Smooth muscle cell (in vitro differentiated cells): ENCODE measurements at regions not wholly inside any gene's neighbourhood (a gene's known extent, or its start where the extent isn't known, plus 50 kb on each side); places are given as distances from the start of the nearest gene placed in this dataset.

ENCODE experiments used
- DNase-seq: peaks from one replicate; lab custom pipeline; 2025; ENCODE audit not compliant: unreplicated experiment; lab: John Stamatoyannopoulos, UW
- H2AFZ ChIP-seq: fragments of 200-600 bp; sonication (generic); 2 replicates; pipeline ENCODE4 v1.6.0; 2016; ENCODE audit warnings: antibody characterized with exemption, low read depth, mild to moderate bottlenecking
- H3F3A ChIP-seq: fragments of 200-600 bp; sonication (generic); 2 replicates; pipeline ENCODE4 v1.6.0; 2017; ENCODE audit warnings: antibody characterized with exemption, low read depth
- H3K27ac ChIP-seq: fragments of 200-600 bp; sonication (generic); 2 replicates; pipeline ENCODE4 v1.5.1; 2016; ENCODE audit warnings: low read depth, mild to moderate bottlenecking
- H3K27me3 ChIP-seq: fragments of 200-600 bp; sonication (generic); 2 replicates; pipeline ENCODE4 v1.6.1; 2016; ENCODE audit warnings: low read depth, mild to moderate bottlenecking
- H3K36me3 ChIP-seq: fragments of 200-600 bp; sonication (generic); 2 replicates; pipeline ENCODE4 v1.5.1; 2016; ENCODE audit warnings: low read depth
- H3K4me1 ChIP-seq: fragments of 200-600 bp; sonication (generic); 2 replicates; pipeline ENCODE4 v1.5.1; 2016; ENCODE audit warnings: low read depth
- H3K4me2 ChIP-seq: fragments of 200-600 bp; sonication (generic); 2 replicates; pipeline ENCODE4 v1.6.0; 2016; ENCODE audit warnings: mild to moderate bottlenecking
- H3K4me3 ChIP-seq: fragments of 200-600 bp; sonication (generic); 2 replicates; pipeline ENCODE4 v1.5.1; 2016; ENCODE audit warnings: mild to moderate bottlenecking
- H3K79me2 ChIP-seq: fragments of 200-600 bp; sonication (generic); 2 replicates; pipeline ENCODE4 v1.6.0; 2016; ENCODE audit warnings: low read depth, mild to moderate bottlenecking
- H3K9ac ChIP-seq: fragments of 200-600 bp; sonication (generic); 2 replicates; pipeline ENCODE4 v1.6.0; 2016; ENCODE audit warnings: low read depth
- H3K9me3 ChIP-seq: fragments of 200-600 bp; sonication (generic); replicated peaks from 2 replicates; pipeline ENCODE4 v1.5.1; 2016; ENCODE audit warnings: low read depth
- H4K20me1 ChIP-seq: fragments of 200-600 bp; sonication (generic); 2 replicates; pipeline ENCODE4 v1.6.0; 2016; ENCODE audit warnings: low read depth
- WGBS: methylation state at CpG from one replicate; pipeline ENCODE4 v1.1.7; 2016; ENCODE audit warnings: low lambda C conversion rate; 5-methylcytosine and 5-hydroxymethylcytosine counted together
- TF ChIP-seq, protein P1 (sequence below): fragments of 200-600 bp; sonication (generic); IDR thresholded peaks from 2 replicates; pipeline ENCODE4 v1.5.1; 2017; ENCODE audit warnings: borderline replicate concordance, mild to moderate bottlenecking, antibody characterized with exemption; ENCODE audit not compliant: insufficient read depth, poor library complexity, severe bottlenecking

DNA sequence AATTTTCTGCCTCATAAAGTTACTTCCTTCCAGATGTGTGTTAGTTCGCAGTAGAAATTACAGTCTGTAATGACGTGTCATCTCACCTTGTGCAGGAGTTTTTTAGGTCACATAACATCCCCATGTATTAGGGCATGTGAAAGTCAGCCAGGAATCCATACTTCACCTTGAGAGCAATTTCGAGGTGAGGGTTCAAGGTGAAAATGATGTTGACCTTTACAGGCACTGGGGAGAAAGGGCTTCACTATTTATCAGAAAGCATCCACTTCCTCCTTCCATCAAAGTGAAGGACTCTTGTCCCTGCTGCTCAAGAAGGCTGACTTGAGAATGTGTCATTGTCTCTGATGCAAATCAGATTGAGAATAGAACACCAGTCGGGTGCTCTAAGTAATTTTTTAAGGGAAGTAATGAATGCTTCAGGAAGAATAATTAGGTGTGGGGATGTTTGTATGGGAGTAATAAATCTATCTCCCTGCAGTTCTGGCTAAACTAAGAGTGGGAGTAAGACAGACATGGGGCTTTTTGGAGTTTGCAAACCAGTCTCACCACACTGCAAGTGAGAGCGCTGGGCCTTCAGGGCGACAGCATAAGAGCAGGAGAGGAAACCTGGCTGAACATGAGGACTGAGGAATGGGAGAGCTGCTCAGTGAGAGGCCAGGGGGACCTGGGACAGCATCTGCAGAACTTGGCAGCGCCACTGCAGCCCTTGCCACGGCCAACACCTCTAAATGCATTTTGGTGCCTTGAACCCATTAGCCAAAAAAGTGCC lies 85.9 kb upstream of the IL12A start:
- no peak for DNase-seq
- TF ChIP-seq, protein P1, sequence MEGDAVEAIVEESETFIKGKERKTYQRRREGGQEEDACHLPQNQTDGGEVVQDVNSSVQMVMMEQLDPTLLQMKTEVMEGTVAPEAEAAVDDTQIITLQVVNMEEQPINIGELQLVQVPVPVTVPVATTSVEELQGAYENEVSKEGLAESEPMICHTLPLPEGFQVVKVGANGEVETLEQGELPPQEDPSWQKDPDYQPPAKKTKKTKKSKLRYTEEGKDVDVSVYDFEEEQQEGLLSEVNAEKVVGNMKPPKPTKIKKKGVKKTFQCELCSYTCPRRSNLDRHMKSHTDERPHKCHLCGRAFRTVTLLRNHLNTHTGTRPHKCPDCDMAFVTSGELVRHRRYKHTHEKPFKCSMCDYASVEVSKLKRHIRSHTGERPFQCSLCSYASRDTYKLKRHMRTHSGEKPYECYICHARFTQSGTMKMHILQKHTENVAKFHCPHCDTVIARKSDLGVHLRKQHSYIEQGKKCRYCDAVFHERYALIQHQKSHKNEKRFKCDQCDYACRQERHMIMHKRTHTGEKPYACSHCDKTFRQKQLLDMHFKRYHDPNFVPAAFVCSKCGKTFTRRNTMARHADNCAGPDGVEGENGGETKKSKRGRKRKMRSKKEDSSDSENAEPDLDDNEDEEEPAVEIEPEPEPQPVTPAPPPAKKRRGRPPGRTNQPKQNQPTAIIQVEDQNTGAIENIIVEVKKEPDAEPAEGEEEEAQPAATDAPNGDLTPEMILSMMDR = no peak
- Histone ChIP-seq H3K79me2 (no peaks in the 10 kb centered on the region), H3F3A (no peaks in the 10 kb centered on the region), H3K9me3 (no peaks in the 10 kb centered on the region), H3K27ac (no peak overlapping the region), H4K20me1 (no peaks in the 10 kb centered on the region), H3K9ac (no peak overlapping the region), H3K4me3 (no peak overlapping the region), H3K27me3 (no peaks in the 10 kb centered on the region), H3K4me2 (no peak overlapping the region), H3K4me1 (peaks cover 11% of the 10 kb centered on the region), H3K36me3 (no peaks in the 10 kb centered on the region), H2AFZ (no peak overlapping the region)
- WGBS = 76% methylated on average over 8 of the region's 8 CpGs

DNA sequence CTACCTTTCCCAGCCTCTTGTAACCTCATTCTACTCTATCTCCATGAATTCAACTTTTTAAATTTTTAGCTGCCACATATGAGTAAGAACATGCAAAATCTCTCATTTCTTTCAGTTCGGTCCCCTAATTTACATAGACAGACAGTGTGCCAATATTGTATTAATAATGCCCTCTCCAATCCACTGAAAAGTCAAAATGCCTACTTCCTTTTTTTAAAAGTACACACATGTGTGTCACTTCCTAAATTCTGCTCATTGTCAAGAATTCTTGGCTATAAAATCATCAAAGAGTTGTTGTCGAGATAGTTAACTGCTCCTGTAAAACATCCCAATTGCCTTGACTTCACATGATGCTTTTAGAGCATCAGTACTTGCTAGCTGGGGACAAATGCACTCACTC lies 84.2 kb upstream of the IL12A start:
- DNase-seq = no peak
- H4K20me1 ChIP-seq = no peaks in the 10 kb centered on the region
- H3K4me2 ChIP-seq = no peak overlapping the region
- 67% methylated on average over 2 of the region's 2 CpGs for WGBS
- no peaks in the 10 kb centered on the region for H3K9me3 ChIP-seq
- no peak overlapping the region for H2AFZ ChIP-seq
- H3K27me3 ChIP-seq = no peaks in the 10 kb centered on the region
- no peak overlapping the region for H3K27ac ChIP-seq
- no peak overlapping the region for H3K4me3 ChIP-seq
- no peaks in the 10 kb centered on the region for H3K79me2 ChIP-seq
- no peaks in the 10 kb centered on the region for H3F3A ChIP-seq
- TF ChIP-seq, protein P1 = no peak
- H3K4me1 ChIP-seq = no peaks in the 10 kb centered on the region
- H3K9ac ChIP-seq = no peak overlapping the region
- no peaks in the 10 kb centered on the region for H3K36me3 ChIP-seq

DNA sequence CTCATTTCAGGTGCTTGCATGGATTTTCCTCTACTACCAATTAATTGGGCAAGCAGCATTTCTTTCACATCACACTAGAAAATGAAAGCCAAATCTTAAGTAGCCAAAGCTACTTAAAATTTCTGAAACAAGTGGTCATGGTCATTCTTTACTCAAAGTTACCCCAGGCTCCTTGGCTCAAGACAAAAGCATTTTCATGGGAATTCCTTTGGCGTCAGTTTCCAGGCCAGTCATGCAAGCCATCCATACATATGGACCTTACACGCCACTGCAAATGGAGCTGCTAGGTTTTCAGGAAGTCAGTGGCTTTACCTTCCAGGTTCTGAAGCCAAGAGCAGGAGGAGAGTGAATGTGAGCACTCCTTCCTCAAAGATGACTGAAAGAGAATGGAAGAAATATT lies 83.7 kb upstream of the IL12A start:
- Histone ChIP-seq H3K9me3 (no peaks in the 10 kb centered on the region), H3K4me2 (no peak overlapping the region), H3K36me3 (no peaks in the 10 kb centered on the region), H3K9ac (no peak overlapping the region), H3K4me1 (no peaks in the 10 kb centered on the region), H3K79me2 (no peaks in the 10 kb centered on the region), H2AFZ (no peak overlapping the region), H3K4me3 (no peak overlapping the region), H3K27ac (no peak overlapping the region), H3F3A (no peaks in the 10 kb centered on the region), H4K20me1 (no peaks in the 10 kb centered on the region), H3K27me3 (no peaks in the 10 kb centered on the region)
- TF ChIP-seq, protein P1 = no peak
- WGBS = 76% methylated on average over 2 of the region's 2 CpGs
- no peak for DNase-seq

DNA sequence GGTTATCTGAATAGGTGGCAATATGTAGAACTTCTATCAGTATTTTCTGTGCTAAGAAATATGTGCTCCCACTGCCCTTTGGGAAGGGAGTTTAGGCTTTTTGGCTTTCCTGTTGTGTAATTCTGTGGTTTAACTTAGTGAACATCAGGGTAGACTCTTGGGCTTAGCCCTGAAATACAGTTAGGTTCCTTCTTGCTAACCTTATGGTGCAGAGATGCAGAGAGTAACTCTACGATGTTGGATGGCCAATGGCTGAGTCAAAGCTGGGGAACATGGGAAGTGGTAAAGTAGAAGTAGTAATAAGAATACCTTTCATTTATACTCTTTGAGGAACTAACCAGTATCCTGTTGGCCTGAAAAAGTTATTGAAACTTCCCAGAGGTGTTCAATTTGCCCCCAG lies 80.8 kb upstream of the IL12A start:
- Histone ChIP-seq H3K27ac (no peak overlapping the region), H3K4me3 (no peak overlapping the region), H3K9ac (no peak overlapping the region), H3K4me1 (no peaks in the 10 kb centered on the region), H4K20me1 (no peaks in the 10 kb centered on the region), H3K27me3 (no peaks in the 10 kb centered on the region), H3K9me3 (no peaks in the 10 kb centered on the region), H3F3A (no peaks in the 10 kb centered on the region), H3K4me2 (no peak overlapping the region), H3K36me3 (no peaks in the 10 kb centered on the region), H3K79me2 (no peaks in the 10 kb centered on the region), H2AFZ (no peak overlapping the region)
- TF ChIP-seq, protein P1 = no peak
- DNase-seq = no peak
- 94% methylated on average over 1 of the region's 1 CpG for WGBS
